ENCODE measurements at regions not wholly inside any gene's neighbourhood (a gene's known extent, or its start where the extent isn't known, plus 50 kb on each side); places are given as distances from the start of the nearest gene placed in this dataset.

- Mint-ChIP-seq H3K4me3 (no peak overlapping the region), H3K27me3 (peaks cover 10 to 24% (median 23%) of the 10 kb centered on the region in 3 donors), H3K36me3 (no peaks in the 10 kb centered on the region), H3K9me3 (no peaks in the 10 kb centered on the region), H3K4me1 (no peaks in the 10 kb centered on the region), H3K27ac (no peak overlapping the region)
- ATAC-seq (ENCODE audit: low read depth in 2 of 2) (no peak), DNase-seq (no peak)
Observed at GRCh38 chr2:126790987-126791780, 107.5 kb upstream of the TEX51 start.

DNA sequence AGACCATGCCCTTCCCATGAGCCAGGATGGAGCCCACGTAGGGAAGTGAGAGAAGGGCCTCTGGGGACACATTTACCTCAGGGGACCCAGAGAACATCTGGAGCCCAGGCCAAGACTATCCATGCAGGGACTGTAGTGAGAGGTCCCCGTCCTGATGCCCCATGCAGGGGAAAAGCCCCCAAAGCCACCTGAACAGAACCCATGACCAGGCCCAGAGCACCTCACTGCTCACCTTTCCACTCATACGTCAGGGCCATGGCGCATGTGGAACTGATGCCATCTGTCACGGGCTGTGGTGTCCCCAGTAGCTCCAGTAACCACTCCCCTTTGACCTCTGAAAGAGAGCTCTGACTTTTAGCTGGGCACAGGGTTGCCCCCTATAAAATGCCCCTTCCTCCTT lies 106.5 kb upstream of the TEX51 start:
- Mint-ChIP-seq H3K27me3 (peaks cover 10 to 28% (median 24%) of the 10 kb centered on the region in 3 donors), H3K9me3 (peaks cover 0 to 4% (median 0%) of the 10 kb centered on the region in 7 donors), H3K36me3 (no peaks in the 10 kb centered on the region), H3K4me3 (no peak overlapping the region), H3K4me1 (no peaks in the 10 kb centered on the region), H3K27ac (no peak overlapping the region)
- no peak for DNase-seq
- ATAC-seq (ENCODE audit: low read depth in 2 of 2), result no peak

GRCh38 chr2:126792993-126793392 lies 105.7 kb upstream of the TEX51 start:
- Mint-ChIP-seq H3K4me3 (no peak overlapping the region), H3K36me3 (no peaks in the 10 kb centered on the region), H3K27me3 (peaks cover 10 to 36% (median 24%) of the 10 kb centered on the region in 3 donors), H3K27ac (peak overlapping the region in 1 of 6 donors; percentile 19), H3K4me1 (no peaks in the 10 kb centered on the region), H3K9me3 (peaks cover 0 to 4% (median 0%) of the 10 kb centered on the region in 7 donors)
- no peak for DNase-seq
- no peak for ATAC-seq (ENCODE audit: low read depth in 2 of 2)

- peaks cover 10 to 37% (median 26%) of the 10 kb centered on the region in 3 donors for H3K27me3 Mint-ChIP-seq
- ATAC-seq (ENCODE audit: low read depth in 2 of 2) (no peak), DNase-seq (no peak)
- H3K4me3 Mint-ChIP-seq, result no peak overlapping the region
- no peaks in the 10 kb centered on the region for H3K4me1 Mint-ChIP-seq
- H3K27ac Mint-ChIP-seq, result no peak overlapping the region
- peaks cover 0 to 4% (median 0%) of the 10 kb centered on the region in 7 donors for H3K9me3 Mint-ChIP-seq
- H3K36me3 Mint-ChIP-seq, result no peaks in the 10 kb centered on the region
Observed at GRCh38 chr2:126793885-126794613, 104.6 kb upstream of the TEX51 start.

- Mint-ChIP-seq H3K4me1 (no peaks in the 10 kb centered on the region), H3K27me3 (peaks cover 10 to 44% (median 31%) of the 10 kb centered on the region in 3 donors), H3K36me3 (no peaks in the 10 kb centered on the region), H3K27ac (no peak overlapping the region), H3K4me3 (no peak overlapping the region), H3K9me3 (peaks cover 0 to 4% (median 0%) of the 10 kb centered on the region in 7 donors)
- ATAC-seq (ENCODE audit: low read depth in 2 of 2) (no peak), DNase-seq (no peak)
Observed at GRCh38 chr2:126795656-126796055, 103.0 kb upstream of the TEX51 start.

GRCh38 chr2:126796931-126797621 lies 101.6 kb upstream of the TEX51 start:
- peaks cover 10 to 44% (median 31%) of the 10 kb centered on the region in 3 donors for H3K27me3 Mint-ChIP-seq
- H3K4me3 Mint-ChIP-seq, result no peak overlapping the region
- no peak overlapping the region for H3K27ac Mint-ChIP-seq
- no peaks in the 10 kb centered on the region for H3K36me3 Mint-ChIP-seq
- no peak for DNase-seq
- no peak for ATAC-seq (ENCODE audit: low read depth in 2 of 2)
- H3K4me1 Mint-ChIP-seq, result no peaks in the 10 kb centered on the region
- H3K9me3 Mint-ChIP-seq, result peaks cover 0 to 4% (median 0%) of the 10 kb centered on the region in 7 donors

DNA sequence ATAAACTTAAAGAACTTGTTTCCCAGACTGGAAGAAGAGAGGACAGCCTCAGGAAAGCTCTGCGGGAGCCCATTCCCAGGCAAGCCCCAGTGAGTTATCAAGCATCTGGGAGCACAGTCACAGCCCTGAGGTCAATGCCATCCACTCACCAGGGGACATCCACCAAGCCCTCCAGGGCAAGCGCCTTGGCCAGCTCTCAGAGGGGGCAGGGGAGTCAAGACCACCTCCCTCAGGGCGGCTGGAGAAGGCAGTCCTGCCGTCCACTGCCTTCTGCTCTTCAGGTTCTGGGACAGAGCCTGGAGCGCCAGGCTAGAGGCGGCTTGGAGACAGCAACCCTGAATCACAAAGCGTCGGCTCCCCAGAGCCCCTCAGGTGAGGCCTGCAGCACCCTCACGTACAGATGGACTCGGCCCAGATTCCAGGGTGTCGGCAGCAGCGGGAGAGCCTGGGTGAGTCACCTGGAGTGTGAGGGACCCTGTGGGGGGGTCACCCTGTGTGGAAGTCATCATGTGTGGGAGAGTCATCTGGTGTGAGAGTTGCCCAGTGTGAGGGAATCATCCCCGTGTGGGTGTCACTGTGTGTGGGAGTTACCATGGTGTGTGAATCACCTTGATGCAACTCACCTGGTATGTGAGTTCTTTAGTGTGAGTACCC lies 100.9 kb upstream of the TEX51 start:
- H3K27ac Mint-ChIP-seq, result no peak overlapping the region
- H3K36me3 Mint-ChIP-seq, result no peaks in the 10 kb centered on the region
- peaks cover 0 to 4% (median 0%) of the 10 kb centered on the region in 7 donors for H3K9me3 Mint-ChIP-seq
- DNase-seq, result no peak
- H3K4me3 Mint-ChIP-seq, result no peak overlapping the region
- H3K27me3 Mint-ChIP-seq, result peaks cover 10 to 41% (median 27%) of the 10 kb centered on the region in 3 donors
- no peak for ATAC-seq (ENCODE audit: low read depth in 2 of 2)
- no peaks in the 10 kb centered on the region for H3K4me1 Mint-ChIP-seq

DNA sequence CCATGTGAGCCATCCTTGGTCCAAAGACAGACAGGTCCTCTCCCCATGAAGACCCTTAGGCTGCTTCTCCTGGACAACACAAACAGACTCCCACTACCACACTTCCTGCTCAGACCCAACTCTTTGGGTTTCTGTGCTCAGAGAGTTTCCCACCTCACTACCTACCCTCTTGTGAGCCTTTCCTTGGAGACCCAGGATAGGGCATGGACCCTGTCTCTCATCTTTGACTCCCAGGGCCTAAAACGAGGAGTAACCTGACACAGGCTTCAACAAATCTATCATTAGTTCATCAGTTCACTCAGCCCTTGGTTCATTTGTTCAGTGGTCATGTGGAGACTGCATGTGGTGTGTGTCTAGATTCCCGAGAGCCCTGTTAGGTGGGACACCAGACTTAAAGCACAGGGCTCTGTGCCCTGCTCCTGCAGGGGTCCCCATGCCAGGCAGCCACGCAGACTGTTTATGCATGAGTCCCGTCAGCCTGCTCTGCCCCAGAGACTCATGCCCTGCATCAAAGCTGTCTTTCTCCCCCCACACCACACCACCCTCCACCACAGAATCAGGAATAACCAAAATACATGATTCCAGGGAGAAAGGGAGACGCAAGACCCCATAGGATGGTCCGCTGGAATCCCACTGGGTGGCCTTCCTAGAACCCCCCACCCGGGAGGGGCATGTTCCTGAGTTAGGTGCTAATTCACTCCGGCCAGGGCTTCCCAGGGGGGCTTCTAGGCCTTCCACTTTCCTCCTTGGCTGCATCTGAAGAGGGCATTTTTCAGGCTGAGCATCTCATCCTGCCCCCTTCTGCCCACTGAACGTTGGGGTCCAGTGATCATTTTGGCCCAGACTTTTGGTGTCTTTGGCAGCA lies 100.2 kb upstream of the TEX51 start:
- Mint-ChIP-seq H3K4me1 (no peaks in the 10 kb centered on the region), H3K27me3 (peaks cover 2 to 41% (median 19%) of the 10 kb centered on the region in 3 donors), H3K9me3 (peaks cover 0 to 4% (median 0%) of the 10 kb centered on the region in 7 donors), H3K27ac (no peak overlapping the region), H3K4me3 (no peak overlapping the region), H3K36me3 (no peaks in the 10 kb centered on the region)
- ATAC-seq (ENCODE audit: low read depth in 2 of 2) (no peak), DNase-seq (no peak)

DNA sequence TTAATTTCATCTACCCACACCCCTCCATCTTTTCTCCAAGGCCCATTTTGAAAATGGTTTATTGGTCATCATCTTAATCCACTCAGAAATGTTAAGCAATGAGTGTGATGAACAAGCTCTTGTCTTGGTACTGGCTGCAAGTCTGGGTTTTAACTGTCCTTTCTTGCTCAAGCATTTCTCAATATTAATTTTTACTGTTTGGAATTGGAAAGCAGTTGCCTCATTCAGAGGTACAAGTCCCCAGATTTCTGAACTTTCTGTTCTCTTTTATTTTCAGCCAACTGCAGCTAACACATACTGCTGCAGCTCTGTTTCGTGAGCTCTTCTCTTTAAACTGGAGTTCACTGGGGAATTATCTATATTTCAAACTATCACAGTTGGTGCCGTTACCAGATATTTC lies 99.4 kb upstream of the TEX51 start:
- H3K9me3 Mint-ChIP-seq, result peaks cover 0 to 4% (median 0%) of the 10 kb centered on the region in 7 donors

DNA sequence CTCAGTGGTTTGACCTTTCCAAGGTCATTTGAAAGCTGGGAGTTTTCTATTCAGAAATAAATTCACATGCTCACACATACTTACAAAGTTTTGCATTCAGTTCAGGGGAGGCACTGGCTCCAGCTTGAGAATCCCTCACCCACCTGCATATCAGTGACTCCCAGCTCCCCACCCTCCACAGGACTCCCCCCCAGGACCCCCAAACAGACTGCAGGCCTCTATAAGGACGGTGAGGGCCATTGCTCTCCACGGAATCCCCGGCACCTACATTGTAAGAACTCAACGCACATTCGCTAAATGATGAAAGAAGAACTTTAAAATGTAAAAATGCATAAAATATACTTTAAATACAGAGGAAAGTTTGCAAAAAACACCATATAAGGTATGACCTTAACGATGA lies 97.2 kb upstream of the TEX51 start:
- ATAC-seq (ENCODE audit: low read depth in 2 of 2), result no peak

More for the DNA sequence above, 99.4 kb upstream of the TEX51 start:
- H3K27ac Mint-ChIP-seq, result peak overlapping the region in 1 of 6 donors; percentile 3
- DNase-seq (no peak), ATAC-seq (ENCODE audit: low read depth in 2 of 2) (no peak)
- H3K4me1 Mint-ChIP-seq, result no peaks in the 10 kb centered on the region
- H3K4me3 Mint-ChIP-seq, result no peak overlapping the region
- peaks cover 0 to 39% (median 15%) of the 10 kb centered on the region in 3 donors for H3K27me3 Mint-ChIP-seq
- H3K36me3 Mint-ChIP-seq, result no peaks in the 10 kb centered on the region

DNA sequence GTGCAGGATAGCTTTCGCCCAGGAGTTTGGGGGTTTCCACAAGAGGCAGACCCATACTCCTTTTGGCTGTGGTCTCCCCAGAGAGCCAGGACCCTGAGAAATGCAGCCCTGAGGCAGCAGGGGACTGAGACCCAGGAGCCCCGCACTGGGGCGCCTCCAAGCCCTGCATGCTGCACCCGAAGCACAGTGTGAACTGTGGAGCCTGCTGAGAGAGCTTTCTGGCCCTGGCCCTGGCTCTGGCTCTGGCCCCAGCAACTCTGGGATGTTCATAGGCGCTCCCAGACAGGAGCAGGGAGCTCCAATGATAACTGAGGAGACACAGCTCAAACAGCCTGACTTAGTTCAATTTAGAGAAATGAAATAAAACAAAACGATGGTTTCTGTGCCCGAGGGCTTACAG lies 96.4 kb upstream of the TEX51 start:
- Mint-ChIP-seq H3K4me1 (no peaks in the 10 kb centered on the region), H3K27me3 (peaks cover 0 to 29% (median 11%) of the 10 kb centered on the region in 3 donors), H3K36me3 (no peaks in the 10 kb centered on the region), H3K4me3 (no peak overlapping the region), H3K27ac (peak overlapping the region in 1 of 6 donors; percentile 65), H3K9me3 (peaks cover 0 to 4% (median 0%) of the 10 kb centered on the region in 7 donors)
- no peak for ATAC-seq (ENCODE audit: low read depth in 2 of 2)
- no peak for DNase-seq

More for the DNA sequence above, 97.2 kb upstream of the TEX51 start:
- H3K36me3 Mint-ChIP-seq, result no peaks in the 10 kb centered on the region
- DNase-seq, result no peak
- no peak overlapping the region for H3K4me3 Mint-ChIP-seq
- H3K4me1 Mint-ChIP-seq, result no peaks in the 10 kb centered on the region
- peaks cover 0 to 4% (median 0%) of the 10 kb centered on the region in 7 donors for H3K9me3 Mint-ChIP-seq
- H3K27ac Mint-ChIP-seq, result no peak overlapping the region
- peaks cover 0 to 33% (median 7%) of the 10 kb centered on the region in 3 donors for H3K27me3 Mint-ChIP-seq

DNA sequence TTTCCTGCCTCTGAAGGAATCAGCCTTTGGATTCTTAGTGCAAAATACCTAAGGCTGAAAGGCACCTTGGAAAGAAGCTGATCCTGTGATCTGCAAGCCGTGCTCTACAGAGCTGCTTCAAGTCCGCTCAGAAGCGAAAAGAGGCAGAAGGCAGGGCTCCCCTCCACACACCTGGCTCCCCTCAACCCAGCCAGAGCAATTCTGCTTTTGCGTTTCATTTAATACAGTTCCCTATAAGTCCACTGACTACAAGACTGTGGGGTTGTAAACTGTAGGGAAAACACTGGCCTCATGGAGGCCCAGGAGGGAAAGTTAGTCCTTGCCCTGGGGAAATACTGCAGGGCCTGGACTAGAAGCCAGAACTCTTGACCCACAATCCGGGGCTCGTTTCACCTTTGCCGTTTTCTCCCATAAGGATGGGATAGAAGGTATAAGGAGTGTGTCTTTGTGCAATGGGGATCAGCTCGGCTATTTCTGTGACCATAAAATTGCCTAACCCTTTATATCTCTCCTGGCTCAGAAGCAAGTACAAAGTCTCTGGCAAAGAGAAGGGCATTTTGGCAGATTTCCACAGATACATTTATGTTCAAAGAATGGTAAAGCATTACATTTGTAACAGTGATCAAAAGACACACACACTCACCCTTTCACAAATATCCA lies 95.8 kb upstream of the TEX51 start:
- peaks cover 0 to 7% (median 0%) of the 10 kb centered on the region in 7 donors for H3K9me3 Mint-ChIP-seq
- peaks cover 0 to 27% (median 14%) of the 10 kb centered on the region in 3 donors for H3K27me3 Mint-ChIP-seq
- H3K4me3 Mint-ChIP-seq, result peak overlapping the region in 1 of 8 donors; percentile 43

More for the DNA sequence above, 95.8 kb upstream of the TEX51 start:
- Mint-ChIP-seq H3K27ac (no peak overlapping the region), H3K4me1 (no peaks in the 10 kb centered on the region), H3K36me3 (no peaks in the 10 kb centered on the region)
- no peak for ATAC-seq (ENCODE audit: low read depth in 2 of 2)
- no peak for DNase-seq

Data from naive B cell (primary cell).